ENCODE measurements at regions not wholly inside any gene's neighbourhood (a gene's known extent, or its start where the extent isn't known, plus 50 kb on each side); places are given as distances from the start of the nearest gene placed in this dataset.

DNA sequence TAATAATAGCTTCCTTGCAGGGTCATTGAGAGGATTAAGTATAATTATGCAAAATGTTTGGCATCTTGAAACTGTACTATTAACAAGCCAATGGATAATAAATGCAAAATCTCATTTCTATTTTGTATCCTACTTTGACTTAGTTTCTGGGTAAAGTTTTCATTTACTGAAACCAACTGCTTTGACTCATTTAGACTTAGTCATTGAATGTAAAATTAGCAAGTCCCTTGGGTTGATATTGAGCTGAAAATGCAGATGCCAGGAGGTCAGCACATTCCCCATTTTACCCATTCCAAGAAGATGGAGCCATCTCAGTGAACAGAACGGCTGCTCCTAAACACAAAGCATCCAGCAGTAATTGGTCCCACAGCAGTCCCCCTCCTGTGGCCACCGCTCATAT is 74.7 kb upstream of the GATB start:
- TF ChIP-seq, protein P1, sequence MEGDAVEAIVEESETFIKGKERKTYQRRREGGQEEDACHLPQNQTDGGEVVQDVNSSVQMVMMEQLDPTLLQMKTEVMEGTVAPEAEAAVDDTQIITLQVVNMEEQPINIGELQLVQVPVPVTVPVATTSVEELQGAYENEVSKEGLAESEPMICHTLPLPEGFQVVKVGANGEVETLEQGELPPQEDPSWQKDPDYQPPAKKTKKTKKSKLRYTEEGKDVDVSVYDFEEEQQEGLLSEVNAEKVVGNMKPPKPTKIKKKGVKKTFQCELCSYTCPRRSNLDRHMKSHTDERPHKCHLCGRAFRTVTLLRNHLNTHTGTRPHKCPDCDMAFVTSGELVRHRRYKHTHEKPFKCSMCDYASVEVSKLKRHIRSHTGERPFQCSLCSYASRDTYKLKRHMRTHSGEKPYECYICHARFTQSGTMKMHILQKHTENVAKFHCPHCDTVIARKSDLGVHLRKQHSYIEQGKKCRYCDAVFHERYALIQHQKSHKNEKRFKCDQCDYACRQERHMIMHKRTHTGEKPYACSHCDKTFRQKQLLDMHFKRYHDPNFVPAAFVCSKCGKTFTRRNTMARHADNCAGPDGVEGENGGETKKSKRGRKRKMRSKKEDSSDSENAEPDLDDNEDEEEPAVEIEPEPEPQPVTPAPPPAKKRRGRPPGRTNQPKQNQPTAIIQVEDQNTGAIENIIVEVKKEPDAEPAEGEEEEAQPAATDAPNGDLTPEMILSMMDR (conservative IDR thresholded peaks at IDR 0.05; ENCODE audit: low read length), result no peak
- no peak for TF ChIP-seq EZH2phosphoT487 (IDR thresholded peaks at IDR 0.05; ENCODE audit: borderline replicate concordance, low read depth, low read length)

Measured in OCI-LY7 (cell line).